Stomach (tissue), 4 donors: ENCODE measurements at regions not wholly inside any gene's neighbourhood (a gene's known extent, or its start where the extent isn't known, plus 50 kb on each side); places are given as distances from the start of the nearest gene placed in this dataset.

Experiments
- EP300 ChIP-seq: sonication (generic); formaldehyde crosslinking; IDR thresholded peaks from one replicate; pipeline ENCODE4 v1.6.1; 2017; ENCODE audit warnings: antibody characterized with exemption
- POLR2A ChIP-seq, 4 donors: fragments of 450-650 bp; IDR thresholded peaks; one replicate each; pipeline ENCODE4 v1.6.1; 2016; ENCODE audit warnings: antibody characterized with exemption in 4 of 4, control low read depth in 2 of 4, mild to moderate bottlenecking in 1 of 4, moderate library complexity in 1 of 4
- POLR2AphosphoS5 ChIP-seq, 3 donors: sonication (generic); formaldehyde crosslinking; IDR thresholded peaks; one replicate each; pipeline ENCODE4 v1.6.1; 2016; ENCODE audit warnings: antibody characterized with exemption in 3 of 3
- TF ChIP-seq, protein P1 (sequence below), 7 experiments: fragments of 450-650 bp in 4 of 7; fragments of 200-600 bp in 3 of 7; sonication (generic) in 3 of 7; IDR thresholded peaks; one replicate each; pipeline ENCODE4 v1.5.1; 2016 to 2019; ENCODE audit warnings: antibody characterized with exemption in 7 of 7, control low read depth in 2 of 7, mild to moderate bottlenecking in 1 of 7

DNA sequence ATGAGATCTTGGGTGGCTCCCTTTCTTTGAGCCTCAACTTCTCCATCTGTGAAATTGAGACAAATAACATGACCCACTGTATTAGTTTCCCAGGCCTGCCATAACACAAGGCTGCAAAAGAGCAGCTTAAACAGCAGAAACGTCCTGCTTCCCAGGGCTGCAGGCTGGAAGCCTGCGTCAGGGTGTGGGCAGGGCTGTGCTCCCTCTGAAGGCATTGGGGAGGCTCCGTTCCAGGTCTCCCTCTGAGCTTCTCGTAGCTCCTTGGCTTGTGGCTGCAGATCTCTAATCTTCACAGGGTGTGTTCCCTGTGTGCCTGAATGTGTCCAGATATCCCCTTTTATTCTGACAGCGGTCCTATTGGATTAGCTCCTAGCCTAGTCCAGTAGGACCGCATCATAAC is 147.1 kb downstream of the VRK1 start:
- TF ChIP-seq, protein P1, sequence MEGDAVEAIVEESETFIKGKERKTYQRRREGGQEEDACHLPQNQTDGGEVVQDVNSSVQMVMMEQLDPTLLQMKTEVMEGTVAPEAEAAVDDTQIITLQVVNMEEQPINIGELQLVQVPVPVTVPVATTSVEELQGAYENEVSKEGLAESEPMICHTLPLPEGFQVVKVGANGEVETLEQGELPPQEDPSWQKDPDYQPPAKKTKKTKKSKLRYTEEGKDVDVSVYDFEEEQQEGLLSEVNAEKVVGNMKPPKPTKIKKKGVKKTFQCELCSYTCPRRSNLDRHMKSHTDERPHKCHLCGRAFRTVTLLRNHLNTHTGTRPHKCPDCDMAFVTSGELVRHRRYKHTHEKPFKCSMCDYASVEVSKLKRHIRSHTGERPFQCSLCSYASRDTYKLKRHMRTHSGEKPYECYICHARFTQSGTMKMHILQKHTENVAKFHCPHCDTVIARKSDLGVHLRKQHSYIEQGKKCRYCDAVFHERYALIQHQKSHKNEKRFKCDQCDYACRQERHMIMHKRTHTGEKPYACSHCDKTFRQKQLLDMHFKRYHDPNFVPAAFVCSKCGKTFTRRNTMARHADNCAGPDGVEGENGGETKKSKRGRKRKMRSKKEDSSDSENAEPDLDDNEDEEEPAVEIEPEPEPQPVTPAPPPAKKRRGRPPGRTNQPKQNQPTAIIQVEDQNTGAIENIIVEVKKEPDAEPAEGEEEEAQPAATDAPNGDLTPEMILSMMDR (IDR thresholded peaks at IDR 0.05): no peak
- TF ChIP-seq POLR2A (IDR thresholded peaks at IDR 0.05) (no peak), POLR2AphosphoS5 (IDR thresholded peaks at IDR 0.05) (no peak), EP300 (no peak)
